ENCODE measurements at regions not wholly inside any gene's neighbourhood (a gene's known extent, or its start where the extent isn't known, plus 50 kb on each side); places are given as distances from the start of the nearest gene placed in this dataset.

- no peak for DNase-seq
Measured at GRCh38 chr20:6173481-6173880, 50.7 kb upstream of the FERMT1 start.

Measured in suppressor macrophage treated with lipopolysaccharide for 4 hours (primary cell).